Stimulated activated CD4-positive, alpha-beta T cell treated with anti-CD3 and anti-CD28 coated beads, Interleukin-2, amount 100 ng/mL, for 48 hours (primary cell): ENCODE measurements at regions not wholly inside any gene's neighbourhood (a gene's known extent, or its start where the extent isn't known, plus 50 kb on each side); places are given as distances from the start of the nearest gene placed in this dataset.

Experiments
- DNase-seq, 2 donors: peaks; one replicate each; pipeline ENCODE4 v3.0.0-alpha.2; 2020

GRCh38 chr12:111310076-111310870 is 58.6 kb downstream of the PHETA1 start:
- DNase-seq: no peak

- DNase-seq: no peak
Observed at GRCh38 chr12:111309584-111309983, 59.3 kb downstream of the PHETA1 start.

GRCh38 chr12:111308473-111308872 is 60.4 kb downstream of the PHETA1 start:
- no peak for DNase-seq

- DNase-seq: peak; percentile 58 to 68
Observed at GRCh38 chr12:111304642-111305071, 64.2 kb downstream of the PHETA1 start.

GRCh38 chr12:111303531-111303930 is 65.4 kb downstream of the PHETA1 start:
- DNase-seq: no peak

GRCh38 chr12:111298582-111299436 is 70.1 kb downstream of the PHETA1 start:
- DNase-seq: peak; percentile 49 to 51

GRCh38 chr12:111297703-111298426 is 71.0 kb downstream of the PHETA1 start:
- DNase-seq: no peak

DNA sequence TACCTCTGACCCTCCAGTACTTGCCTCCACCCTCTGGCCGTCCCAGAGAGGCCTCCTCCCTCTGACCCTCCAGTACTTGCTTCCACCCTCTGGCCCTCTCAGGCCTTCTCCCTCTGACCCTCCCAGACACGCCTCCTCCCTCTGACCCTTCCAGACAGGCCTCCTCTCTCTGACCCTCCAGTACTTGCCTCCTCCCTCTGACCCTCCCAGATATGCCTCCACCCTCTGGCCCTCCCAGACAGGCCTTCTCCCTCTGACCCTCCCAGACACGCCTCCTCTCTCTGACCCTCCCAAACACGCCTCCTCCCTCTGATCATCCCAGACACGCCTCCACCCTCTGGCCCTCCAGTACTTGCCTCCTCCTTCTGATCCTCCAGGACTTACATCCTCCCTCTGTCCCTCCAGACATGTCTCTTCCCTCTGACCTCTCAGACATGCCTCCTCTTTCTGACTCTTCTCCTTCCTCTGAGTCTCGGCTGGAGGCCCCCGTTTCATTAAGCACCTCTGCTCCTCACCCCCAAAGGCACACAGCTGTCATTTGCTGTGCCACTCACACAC is 71.9 kb downstream of the PHETA1 start:
- no peak for DNase-seq

GRCh38 chr12:111295176-111295575 is 73.7 kb downstream of the PHETA1 start:
- no peak for DNase-seq

DNA sequence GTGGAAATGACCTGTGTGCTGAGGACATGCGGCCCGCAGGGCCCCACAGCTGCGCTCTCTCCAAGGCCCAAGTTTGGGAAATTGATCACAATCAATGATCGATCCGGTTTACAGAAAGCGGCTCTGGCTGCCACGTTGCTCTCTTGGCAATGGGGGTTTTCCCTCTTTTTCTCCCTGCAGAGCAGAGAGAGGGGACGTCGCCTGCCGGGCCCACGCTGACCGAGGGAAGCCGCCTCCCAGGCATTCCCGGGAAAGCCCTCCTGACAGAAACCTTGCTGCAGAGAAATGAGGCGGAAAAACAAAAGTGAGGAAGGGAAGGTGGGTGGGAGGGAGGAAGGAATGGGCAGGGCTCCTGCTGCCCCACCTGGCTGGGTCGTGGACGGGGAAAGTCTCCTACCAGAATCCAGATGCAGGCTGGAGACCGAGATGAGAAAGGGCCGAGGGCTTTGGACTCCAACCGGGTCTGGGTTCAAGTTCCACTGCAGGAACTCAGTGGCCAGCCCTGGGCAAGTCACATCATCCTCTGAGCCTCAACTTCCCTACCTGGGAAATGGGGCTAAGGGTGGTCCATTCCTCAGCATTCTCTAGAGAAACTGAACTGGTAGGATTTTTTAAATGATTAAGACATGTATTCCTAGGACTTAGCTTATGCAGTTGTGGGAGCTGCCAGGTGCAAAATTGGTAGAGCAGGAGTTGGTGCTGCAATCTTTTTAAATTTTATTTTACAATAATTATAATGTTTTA is 75.5 kb downstream of the PHETA1 start:
- DNase-seq: no peak

DNA sequence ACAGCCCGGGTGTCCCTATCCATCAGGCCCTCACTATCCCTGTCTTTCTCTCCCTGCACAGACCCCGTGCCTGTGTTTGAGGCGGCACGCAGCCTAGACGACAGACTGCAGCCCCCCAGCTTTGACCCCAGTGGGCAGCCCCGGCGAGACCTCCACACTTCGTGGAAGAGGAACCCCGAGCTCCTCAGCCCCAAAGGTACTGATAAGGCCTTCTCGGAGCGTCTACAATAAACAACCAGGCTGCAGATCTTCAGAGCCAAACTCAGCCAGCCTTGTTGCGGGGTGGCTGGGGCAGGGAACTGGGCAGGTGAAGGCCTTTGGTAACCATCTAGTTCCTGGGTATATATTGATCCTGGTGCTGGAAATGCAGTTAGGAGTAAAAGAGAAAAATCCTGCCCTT is 77.5 kb downstream of the PHETA1 start:
- DNase-seq: no peak

- DNase-seq: no peak
Observed at GRCh38 chr12:111288771-111289170, 80.1 kb downstream of the PHETA1 start.

DNA sequence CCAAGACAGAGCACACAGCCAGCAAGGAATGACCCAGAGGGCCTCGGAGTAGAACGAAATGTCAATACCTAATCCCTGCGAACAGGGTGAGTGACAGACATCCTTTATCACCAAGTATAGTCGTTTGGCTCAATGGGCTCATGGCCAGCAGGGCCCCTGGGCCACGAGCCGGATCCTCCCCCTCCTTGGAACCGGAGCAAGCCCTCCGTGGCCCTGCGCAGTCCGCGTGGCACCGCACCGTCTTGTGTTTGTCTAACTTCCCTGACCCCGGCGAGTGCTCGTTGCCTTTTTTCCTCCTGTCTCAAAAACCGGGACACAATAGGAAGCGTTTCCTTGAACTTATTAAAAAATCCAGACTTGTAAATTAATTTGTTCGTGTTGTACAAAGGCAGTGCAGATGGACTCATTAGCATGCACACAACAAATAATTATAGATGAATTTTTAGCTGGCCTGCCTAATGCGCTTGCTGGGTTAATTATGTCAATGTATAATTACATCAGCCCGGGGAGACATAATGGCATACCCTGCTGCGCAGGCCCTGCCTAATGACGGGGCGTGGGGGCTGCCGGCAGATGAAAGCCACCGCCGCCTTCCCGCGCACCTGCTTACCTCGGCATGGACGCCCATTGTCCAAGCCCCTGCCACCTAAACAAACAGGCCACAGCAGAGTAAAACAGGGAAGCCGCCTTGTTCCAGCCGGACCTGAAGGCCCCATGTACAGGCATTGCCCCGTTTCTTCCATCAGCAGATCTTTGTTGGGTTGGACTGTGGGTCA is 81.6 kb downstream of the PHETA1 start:
- no peak for DNase-seq

- no peak for DNase-seq
Observed at GRCh38 chr12:111285200-111285599, 83.7 kb downstream of the PHETA1 start.

DNA sequence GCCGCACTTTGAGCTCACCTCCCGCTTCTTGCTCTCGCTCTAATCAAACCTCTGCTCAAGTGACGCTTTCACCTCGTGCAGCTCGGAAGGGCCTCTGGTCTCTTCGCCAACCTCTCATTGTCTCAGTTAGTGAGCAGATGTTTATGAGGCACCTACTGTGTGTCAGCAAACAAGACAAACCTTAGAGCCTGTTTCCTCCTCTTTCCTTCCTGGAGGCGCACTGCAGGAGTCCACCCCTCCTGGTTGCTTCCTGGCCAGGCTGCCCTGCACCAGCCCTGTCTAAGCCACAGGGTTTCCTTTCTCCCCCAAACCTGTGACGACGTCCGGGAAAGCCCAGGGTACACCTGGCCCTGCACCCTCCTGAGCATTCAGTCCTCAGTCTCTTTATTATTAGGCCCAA is 84.2 kb downstream of the PHETA1 start:
- no peak for DNase-seq

DNA sequence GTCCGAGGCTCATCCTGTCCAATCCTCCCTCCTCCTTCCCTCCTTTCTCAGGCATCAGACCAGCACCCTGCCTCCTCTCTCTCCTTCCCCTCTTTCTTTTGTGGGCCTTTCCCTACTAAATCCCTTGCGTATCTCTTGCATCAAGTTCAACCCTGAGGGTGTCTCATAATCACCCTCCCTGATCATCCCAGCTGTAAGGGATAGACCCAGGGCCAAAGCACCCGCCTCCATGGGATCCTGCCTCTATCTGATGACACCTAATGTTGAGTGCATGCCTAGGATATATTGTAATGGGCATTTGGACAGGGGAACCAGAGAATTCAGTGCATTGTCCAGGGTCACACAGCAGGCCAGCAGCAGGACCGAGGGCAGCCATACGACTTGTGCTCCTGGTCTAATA is 84.9 kb downstream of the PHETA1 start:
- no peak for DNase-seq

- DNase-seq: no peak
Observed at GRCh38 chr12:111283521-111283920, 85.4 kb downstream of the PHETA1 start.

GRCh38 chr12:111277570-111277969 is 91.3 kb downstream of the PHETA1 start:
- DNase-seq: no peak

GRCh38 chr12:111276146-111276545 is 92.7 kb downstream of the PHETA1 start:
- DNase-seq: no peak

DNA sequence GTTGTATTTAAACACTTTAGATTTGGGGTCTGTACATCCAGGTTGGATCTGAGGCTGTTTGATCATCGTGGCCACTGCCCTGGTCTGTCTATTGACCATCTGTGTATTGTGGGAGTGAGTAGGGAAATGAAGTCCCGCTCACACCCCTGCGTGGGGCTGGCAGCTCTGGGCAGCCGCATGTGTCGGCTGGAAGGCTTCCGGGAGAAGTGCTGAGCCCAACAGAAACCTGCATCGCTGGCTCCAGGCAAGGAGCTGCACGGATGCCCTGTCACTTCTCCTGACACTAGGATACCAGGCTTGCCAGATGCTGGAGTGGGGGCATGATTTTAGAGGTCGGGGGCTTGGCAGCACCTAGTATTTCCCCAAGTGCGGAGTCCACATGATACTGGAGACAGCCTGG is 93.6 kb downstream of the PHETA1 start:
- DNase-seq: no peak

- DNase-seq: no peak
Observed at GRCh38 chr12:111274777-111275176, 94.1 kb downstream of the PHETA1 start.
